ENCODE measurements at regions not wholly inside any gene's neighbourhood (a gene's known extent, or its start where the extent isn't known, plus 50 kb on each side); places are given as distances from the start of the nearest gene placed in this dataset.
A peak's percentile ranks its signal among the peaks of the same experiment; 100 is the strongest.
"Not testable (repeated sequence)": the region's sequence is repeated elsewhere in the genome, so short reads cannot be mapped to it uniquely, and the experiment has no call there.

GRCh38 chr2:212721026-212721451, 182.4 kb upstream of the ERBB4 start:
- ChIA-PET POLR2A (no interaction called here), RAD21 (ENCODE audit: unreplicated experiment) (no interaction called here), SMC1A (ENCODE audit: uncharacterized antibody, unreplicated experiment) (interaction anchor here (0.7 to 1.2 kb wide), 2 partner anchors 33 to 56 kb away, joined by 3 read pairs; no protein-coding TSS in a partner anchor), CTCF (no interaction called here)
- TF ChIP-seq MTA2 (IDR thresholded peaks at IDR 0.05; ENCODE audit: low read depth) (no peak), SMAD5 (IDR thresholded peaks at IDR 0.05; ENCODE audit: low read depth) (no peak), HSF1 (IDR thresholded peaks at IDR 0.05; ENCODE audit: low read depth, low read length) (no peak), SRF (IDR thresholded peaks at IDR 0.05; ENCODE audit: low read depth in 2 of 2, low read length in 2 of 2) (no peak), ZNF384 (IDR thresholded peaks at IDR 0.05; ENCODE audit: borderline replicate concordance, low read depth, low read length) (no peak), MLLT1 (IDR thresholded peaks at IDR 0.05) (no peak), POLR2AphosphoS2 (IDR thresholded peaks at IDR 0.05; ENCODE audit: low read depth, low read length) (no peak), SIX5 (IDR thresholded peaks at IDR 0.05; ENCODE audit: low read depth, low read length, severe bottlenecking) (no peak), EZH2 (IDR thresholded peaks at IDR 0.05; ENCODE audit: borderline replicate concordance, control insufficient read depth, low read depth, low read length) (no peak), ATF2 (IDR thresholded peaks at IDR 0.05; ENCODE audit: low read length) (no peak), FOXK2 (IDR thresholded peaks at IDR 0.05) (no peak), MYC (IDR thresholded peaks at IDR 0.05; ENCODE audit: insufficient read depth, insufficient read length, insufficient replicate concordance, low read length, severe bottlenecking) (no peak), ZNF274 (IDR thresholded peaks at IDR 0.05; ENCODE audit: insufficient read depth, insufficient read length) (no peak), GATAD2B (conservative IDR thresholded peaks at IDR 0.05; ENCODE audit: low read depth) (no peak), BMI1 (IDR thresholded peaks at IDR 0.05; ENCODE audit: borderline replicate concordance) (no peak)
- no peak overlapping the region for H3K27ac ChIP-seq (ENCODE audit: control insufficient read depth, insufficient read depth)
- BruUV-seq (replicated peaks) = no TSS peak
- intact Hi-C loops (cut with micrococcal nuclease; ENCODE audit: unreplicated experiment) (no loop called here), in situ Hi-C loops (cut with MboI) (no loop called here)
- H3K4me3 ChIP-seq = no peak overlapping the region
- H3K79me2 ChIP-seq (ENCODE audit: control insufficient read depth, insufficient read depth, low read length) = no peaks in the 10 kb centered on the region
- no peak overlapping the region for H3K9ac ChIP-seq (ENCODE audit: control insufficient read depth, insufficient read depth, low read length)
- H2AFZ ChIP-seq (ENCODE audit: control insufficient read depth, low read depth, low read length) = no peak overlapping the region
- DNase-seq (ENCODE audit: low read depth, low spot score) = no peak
- no peak overlapping the region for H3K4me2 ChIP-seq (ENCODE audit: control insufficient read depth, insufficient read depth)
- peaks cover 4% of the 10 kb centered on the region for H3K9me3 ChIP-seq (replicated peaks; ENCODE audit: control insufficient read depth, insufficient read depth, low read length)
- no peaks in the 10 kb centered on the region for H3K4me1 ChIP-seq (ENCODE audit: control insufficient read depth, insufficient read depth, low read length)
- no peaks in the 10 kb centered on the region for H3K27me3 ChIP-seq (replicated peaks in 1 of 2; ENCODE audit: control insufficient read depth in 2 of 2, insufficient read depth in 2 of 2, low read length in 1 of 2)
- WGBS (ENCODE audit: insufficient coverage, insufficient replicate concordance, low lambda C conversion rate, missing lambda C conversion rate) = 97% methylated on average over 23 of the region's 38 CpGs
- FAIRE-seq = no peak
- H4K20me1 ChIP-seq (ENCODE audit: control insufficient read depth, insufficient read depth) = no peaks in the 10 kb centered on the region
- no peaks in the 10 kb centered on the region for H3K36me3 ChIP-seq (ENCODE audit: control insufficient read depth in 2 of 2, insufficient read depth in 2 of 2, low read length in 1 of 2)
- no peak for ATAC-seq

GRCh38 chr2:212715411-212715810, 176.8 kb upstream of the ERBB4 start:
- BruUV-seq (replicated peaks); H3K79me2 ChIP-seq (ENCODE audit: control insufficient read depth, insufficient read depth, low read length); H3K27me3 ChIP-seq (replicated peaks in 1 of 2; ENCODE audit: control insufficient read depth in 2 of 2, insufficient read depth in 2 of 2, low read length in 1 of 2); ATAC-seq; H3K9me3 ChIP-seq (replicated peaks; ENCODE audit: control insufficient read depth, insufficient read depth, low read length); H3K4me3 ChIP-seq; POLR2A ChIA-PET; H3K4me1 ChIP-seq (ENCODE audit: control insufficient read depth, insufficient read depth, low read length); H3K4me2 ChIP-seq (ENCODE audit: control insufficient read depth, insufficient read depth); H3K36me3 ChIP-seq (ENCODE audit: control insufficient read depth in 2 of 2, insufficient read depth in 2 of 2, low read length in 1 of 2); FAIRE-seq; DNase-seq (ENCODE audit: low read depth, low spot score); H3K27ac ChIP-seq (ENCODE audit: control insufficient read depth, insufficient read depth); RAD21 ChIA-PET (ENCODE audit: unreplicated experiment); intact Hi-C loops (cut with micrococcal nuclease; ENCODE audit: unreplicated experiment); in situ Hi-C loops (cut with MboI); H3K9ac ChIP-seq (ENCODE audit: control insufficient read depth, insufficient read depth, low read length); H4K20me1 ChIP-seq (ENCODE audit: control insufficient read depth, insufficient read depth): not testable (repeated sequence)
- ChIA-PET CTCF (interaction anchor here (0.9 to 1.3 kb wide), 2 partner anchors 27 to 31 kb away, joined by 3 read pairs; no protein-coding TSS in a partner anchor), SMC1A (ENCODE audit: uncharacterized antibody, unreplicated experiment) (interaction anchor here (1.2 kb wide), 1 partner anchor 15 kb away, joined by 5 read pairs; no protein-coding TSS in a partner anchor)
- WGBS (ENCODE audit: insufficient coverage, insufficient replicate concordance, low lambda C conversion rate, missing lambda C conversion rate) = 58% methylated on average over 1 of the region's 1 CpG
- H2AFZ ChIP-seq (ENCODE audit: control insufficient read depth, low read depth, low read length) = peak overlapping the region; percentile 11; the same call in 1 of the 2 replicates

Measured in GM12878 (cell line).